ENCODE measurements at regions not wholly inside any gene's neighbourhood (a gene's known extent, or its start where the extent isn't known, plus 50 kb on each side); places are given as distances from the start of the nearest gene placed in this dataset.

DNA sequence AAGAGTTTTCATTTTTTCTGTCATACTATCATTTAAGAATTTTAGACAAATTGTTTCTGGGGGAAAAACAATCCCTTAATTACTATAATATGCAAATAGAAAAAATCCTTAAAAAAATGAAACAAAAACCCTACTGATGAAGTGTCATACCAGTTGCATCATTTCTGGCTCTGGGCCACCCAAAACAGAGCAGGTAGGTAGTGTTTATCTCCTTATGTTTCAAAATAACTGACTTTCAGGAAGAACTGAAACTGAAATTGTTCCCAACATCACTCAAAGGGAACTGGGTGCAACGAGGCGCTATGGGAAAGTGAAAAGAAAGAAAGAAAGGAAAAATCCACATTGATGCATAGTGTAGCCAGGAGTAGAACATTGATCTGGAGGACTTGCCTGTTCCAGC is 653.1 kb upstream of the SOX9 start:
- TF ChIP-seq, protein P1, sequence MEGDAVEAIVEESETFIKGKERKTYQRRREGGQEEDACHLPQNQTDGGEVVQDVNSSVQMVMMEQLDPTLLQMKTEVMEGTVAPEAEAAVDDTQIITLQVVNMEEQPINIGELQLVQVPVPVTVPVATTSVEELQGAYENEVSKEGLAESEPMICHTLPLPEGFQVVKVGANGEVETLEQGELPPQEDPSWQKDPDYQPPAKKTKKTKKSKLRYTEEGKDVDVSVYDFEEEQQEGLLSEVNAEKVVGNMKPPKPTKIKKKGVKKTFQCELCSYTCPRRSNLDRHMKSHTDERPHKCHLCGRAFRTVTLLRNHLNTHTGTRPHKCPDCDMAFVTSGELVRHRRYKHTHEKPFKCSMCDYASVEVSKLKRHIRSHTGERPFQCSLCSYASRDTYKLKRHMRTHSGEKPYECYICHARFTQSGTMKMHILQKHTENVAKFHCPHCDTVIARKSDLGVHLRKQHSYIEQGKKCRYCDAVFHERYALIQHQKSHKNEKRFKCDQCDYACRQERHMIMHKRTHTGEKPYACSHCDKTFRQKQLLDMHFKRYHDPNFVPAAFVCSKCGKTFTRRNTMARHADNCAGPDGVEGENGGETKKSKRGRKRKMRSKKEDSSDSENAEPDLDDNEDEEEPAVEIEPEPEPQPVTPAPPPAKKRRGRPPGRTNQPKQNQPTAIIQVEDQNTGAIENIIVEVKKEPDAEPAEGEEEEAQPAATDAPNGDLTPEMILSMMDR (IDR thresholded peaks at IDR 0.05) = no peak
- no peak for TF ChIP-seq POLR2A (IDR thresholded peaks at IDR 0.05)

Measured in uterus (tissue), 2 donors.